HCT116 (cell line): ENCODE measurements at regions not wholly inside any gene's neighbourhood (a gene's known extent, or its start where the extent isn't known, plus 50 kb on each side); places are given as distances from the start of the nearest gene placed in this dataset.

Experiments used
- ATAC-seq: fragments of 200-7000 bp; cut with Tn5 transposase; 2 replicates; pipeline ENCODE4 v1.9.1; 2020; ENCODE audit warnings: mild to moderate bottlenecking, moderate library complexity
- BruUV-seq: library from RNA; stranded (reverse); fragments of 400-500 nt; replicated peaks from 2 replicates; lab custom pipeline; 2021; lab: Mats Ljungman, UMichigan
- CTCF ChIA-PET: fragments of 300-600 bp; sonication (Branson Sonifier 250); formaldehyde crosslinking; loops from one replicate; lab custom pipeline; 2021; ENCODE audit warnings: antibody characterized with exemption; lab: Charles Lee
- POLR2A ChIA-PET: fragments of 300-600, 350-600 bp; sonication (Branson Sonifier 250); formaldehyde crosslinking; loops from one replicate; lab custom pipeline; 2021; ENCODE audit warnings: antibody characterized with exemption; lab: Charles Lee
- RAD21 ChIA-PET, 2 experiments: fragments of 300-600 bp; sonication (Branson Sonifier 250); formaldehyde crosslinking; loops; one replicate each; lab custom pipeline; 2023; ENCODE audit warnings: low total read pairs in 2 of 2; ENCODE audit not compliant: uncharacterized antibody in 2 of 2, unreplicated experiment in 2 of 2, low non-redundant PET in 1 of 2; lab: Charles Lee
- DNase-seq: peaks from one replicate; pipeline ENCODE4 v3.0.0-alpha.2; 2010; ENCODE audit warnings: low read depth, low spot score
- H2AFZ ChIP-seq: fragments of 200-600 bp; shearing (Covaris generic), sonication (generic); 2 replicates; pipeline ENCODE4 v1.6.1; 2017; ENCODE audit warnings: low read depth, mixed run types, mixed read lengths, antibody characterized with exemption, low read length; ENCODE audit not compliant: poor library complexity, severe bottlenecking
- H3K27ac ChIP-seq: 2 replicates; pipeline ENCODE4 v1.5.1; 2012; ENCODE audit warnings: low read depth, low read length
- H3K27me3 ChIP-seq: fragments of 200-600 bp; sonication (generic); 2 replicates; pipeline ENCODE4 v1.6.1; 2016; ENCODE audit warnings: mixed run types, low read length, mixed read lengths; ENCODE audit not compliant: insufficient read depth
- H3K36me3 ChIP-seq, 2 experiments: fragments of 200-500 bp in 1 of 2; fragments of 200-600 bp in 1 of 2; sonication (Bioruptor generic) in 1 of 2; sonication (generic) in 1 of 2; 2 replicates each; pipeline versions ENCODE4 v1.5.1 to v1.6.1; 2014 to 2016; ENCODE audit warnings: low read length in 2 of 2, inconsistent platforms in 1 of 2, mixed read lengths in 1 of 2, mixed run types in 1 of 2; ENCODE audit not compliant: insufficient read depth in 2 of 2, control insufficient read depth in 1 of 2
- H3K4me1 ChIP-seq, 2 experiments: fragments of 200-600 bp in 1 of 2; sonication (generic) in 1 of 2; 2 replicates each; pipeline versions ENCODE4 v1.5.1 to v1.6.1; 2012 to 2017; ENCODE audit warnings: low read length in 2 of 2, inconsistent platforms in 1 of 2, mild to moderate bottlenecking in 1 of 2, mixed read lengths in 1 of 2, mixed run types in 1 of 2, moderate library complexity in 1 of 2; ENCODE audit not compliant: insufficient read depth in 2 of 2, control insufficient read depth in 1 of 2
- H3K4me2 ChIP-seq: fragments of 200-600 bp; sonication (generic); 2 replicates; pipeline ENCODE4 v1.6.1; 2017; ENCODE audit warnings: mixed run types, low read length, mixed read lengths
- H3K4me3 ChIP-seq, 2 experiments: fragments of 200-600 bp in 1 of 2; sonication (generic) in 1 of 2; replicated peaks in 1 of 2; 2 replicates each; pipeline ENCODE4 v1.5.1; 2011 to 2016; ENCODE audit warnings: low read length in 2 of 2, control low read depth in 1 of 2, low read depth in 1 of 2, mild to moderate bottlenecking in 1 of 2, mixed read lengths in 1 of 2, mixed run types in 1 of 2
- H3K79me2 ChIP-seq: fragments of 200-600 bp; sonication (generic); 2 replicates; pipeline ENCODE4 v1.6.1; 2017; ENCODE audit warnings: mild to moderate bottlenecking, mixed run types, low read length, moderate library complexity, mixed read lengths; ENCODE audit not compliant: insufficient read depth
- H3K9ac ChIP-seq: fragments of 200-600 bp; sonication (generic); 2 replicates; pipeline ENCODE4 v1.6.1; 2016; ENCODE audit warnings: low read length, mixed read lengths
- H3K9me2 ChIP-seq: fragments of 200-600 bp; sonication (generic), shearing (Covaris generic); 2 replicates; pipeline ENCODE4 v1.6.1; 2017; ENCODE audit warnings: mixed run types, mild to moderate bottlenecking, moderate library complexity; ENCODE audit not compliant: insufficient read depth
- H3K9me3 ChIP-seq, 2 experiments: fragments of 200-500 bp in 1 of 2; fragments of 200-600 bp in 1 of 2; sonication (Bioruptor generic) in 1 of 2; sonication (generic) in 1 of 2; 2 replicates each; pipeline ENCODE4 v1.6.1; 2014 to 2017; ENCODE audit warnings: low read length in 2 of 2, mixed read lengths in 2 of 2, inconsistent platforms in 1 of 2, low read depth in 1 of 2, mild to moderate bottlenecking in 1 of 2, mixed run types in 1 of 2, moderate library complexity in 1 of 2; ENCODE audit not compliant: control insufficient read depth in 1 of 2, insufficient read depth in 1 of 2
- H4K20me1 ChIP-seq: fragments of 200-600 bp; sonication (generic), shearing (Covaris generic); 2 replicates; pipeline ENCODE4 v1.6.1; 2017; ENCODE audit warnings: mixed run types, mild to moderate bottlenecking, moderate library complexity; ENCODE audit not compliant: insufficient read depth
- CBX3 ChIP-seq: IDR thresholded peaks from 2 replicates; pipeline ENCODE4 v1.6.1; 2012; ENCODE audit warnings: low read depth
- CEBPB ChIP-seq: IDR thresholded peaks from 2 replicates; pipeline ENCODE4 v1.6.1; 2012; ENCODE audit warnings: low read depth
- EGR1 ChIP-seq: IDR thresholded peaks from 2 replicates; pipeline ENCODE4 v1.6.1; 2012; ENCODE audit warnings: low read depth
- ELF1 ChIP-seq: IDR thresholded peaks from 2 replicates; pipeline ENCODE4 v1.6.1; 2012; ENCODE audit warnings: low read depth, borderline replicate concordance
- EZH2 ChIP-seq: fragments of 200-600 bp; sonication (generic); IDR thresholded peaks from 2 replicates; pipeline ENCODE4 v1.6.1; 2017; ENCODE audit warnings: antibody characterized with exemption, mixed run types
- FOSL1 ChIP-seq: IDR thresholded peaks from 2 replicates; pipeline ENCODE4 v1.6.1; 2012; ENCODE audit warnings: low read depth
- JUND ChIP-seq: IDR thresholded peaks from 2 replicates; pipeline ENCODE4 v1.6.1; 2012
- POLR2AphosphoS5 ChIP-seq: IDR thresholded peaks from 2 replicates; pipeline ENCODE4 v1.6.1; 2011; ENCODE audit warnings: mild to moderate bottlenecking, low read depth, low read length, moderate library complexity
- RAD21 ChIP-seq: IDR thresholded peaks from 2 replicates; pipeline ENCODE4 v1.6.1; 2012; ENCODE audit warnings: low read depth, mild to moderate bottlenecking
- SIN3A ChIP-seq: IDR thresholded peaks from 2 replicates; pipeline ENCODE4 v1.6.1; 2012; ENCODE audit warnings: low read depth
- SRF ChIP-seq: IDR thresholded peaks from 2 replicates; pipeline ENCODE4 v1.6.1; 2012; ENCODE audit warnings: low read depth
- TCF7L2 ChIP-seq: IDR thresholded peaks from 2 replicates; pipeline ENCODE4 v1.7.0; 2011; ENCODE audit warnings: borderline replicate concordance, inconsistent platforms; ENCODE audit not compliant: insufficient read depth, insufficient read length; ENCODE audit errors: extremely low read depth
- YY1 ChIP-seq: IDR thresholded peaks from 2 replicates; pipeline ENCODE4 v1.6.1; 2011; ENCODE audit warnings: low read length, low read depth, moderate library complexity, mild to moderate bottlenecking; ENCODE audit not compliant: insufficient replicate concordance; ENCODE audit errors: extremely low read depth
- ZFX ChIP-seq: fragments of 450-650 bp; IDR thresholded peaks from 2 replicates; pipeline ENCODE4 v1.6.1; 2017
- intact Hi-C: fragments of 100-400 bp; cut with micrococcal nuclease; formaldehyde crosslinking; loops from 2 replicates; pipeline ENCODE4 v1.10.0; 2022
- TF ChIP-seq, protein P1 (sequence below): IDR thresholded peaks from 2 replicates; pipeline ENCODE4 v1.6.1; 2011; ENCODE audit warnings: mild to moderate bottlenecking, low read length, moderate library complexity; ENCODE audit not compliant: insufficient replicate concordance; ENCODE audit errors: extremely low read depth
- TF ChIP-seq, protein P2 (sequence below): IDR thresholded peaks from 2 replicates; pipeline ENCODE4 v1.6.1; 2012; ENCODE audit warnings: low read depth

DNA sequence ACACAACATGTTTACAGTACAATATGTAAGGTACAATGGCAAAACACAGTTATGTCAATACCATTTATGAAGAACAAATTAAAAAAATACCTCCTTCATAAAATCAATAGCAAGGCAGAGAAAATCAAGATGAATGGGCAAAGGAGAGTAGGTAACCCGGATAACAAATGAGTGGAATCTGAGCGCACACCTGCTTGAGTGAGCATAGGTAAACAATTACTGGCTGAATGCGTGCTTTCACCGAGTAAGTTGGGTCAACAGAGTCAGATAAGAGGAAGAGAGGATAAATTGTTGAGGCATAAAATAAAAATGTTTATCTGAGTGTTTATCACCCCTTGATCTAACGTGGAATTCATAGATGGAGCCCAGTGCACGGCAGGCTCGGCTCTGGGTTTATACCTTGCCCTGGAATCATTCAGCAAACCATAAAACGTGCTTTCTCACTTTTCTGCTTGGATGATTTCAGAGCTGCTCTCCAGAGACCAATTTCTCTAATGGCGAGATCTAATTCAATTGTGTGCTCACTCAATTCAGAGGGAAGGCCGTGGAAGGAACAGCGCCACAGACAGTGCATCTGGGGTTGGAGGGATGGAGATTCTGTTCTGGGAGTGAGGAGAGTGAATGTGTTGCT is 224.8 kb upstream of the MAP3K7 start:
- no peak overlapping the region for H3K27ac ChIP-seq
- no TSS peak for BruUV-seq
- intact Hi-C loops, result no loop called here
- no peaks in the 10 kb centered on the region for H3K9me3 ChIP-seq
- H3K27me3 ChIP-seq, result no peaks in the 10 kb centered on the region; the same call in none of the 2 replicates
- no peak for TF ChIP-seq POLR2AphosphoS5
- no peak for TF ChIP-seq RAD21
- TF ChIP-seq EZH2, result no peak
- TF ChIP-seq JUND, result no peak
- no peak for TF ChIP-seq TCF7L2
- no peak for TF ChIP-seq SRF
- no peak for TF ChIP-seq YY1
- no peak for TF ChIP-seq ZFX
- TF ChIP-seq SIN3A, result no peak
- no peak for TF ChIP-seq EGR1
- ChIA-PET POLR2A (no interaction called here), RAD21 (no interaction called here), CTCF (no interaction called here)
- no peaks in the 10 kb centered on the region for H3K4me1 ChIP-seq
- H3K79me2 ChIP-seq, result no peaks in the 10 kb centered on the region
- no peak overlapping the region for H3K9ac ChIP-seq
- no peak overlapping the region for H3K4me3 ChIP-seq
- H2AFZ ChIP-seq, result no peak overlapping the region
- no peaks in the 10 kb centered on the region for H4K20me1 ChIP-seq
- H3K9me2 ChIP-seq, result no peaks in the 10 kb centered on the region
- H3K36me3 ChIP-seq, result no peaks in the 10 kb centered on the region
- no peak for ATAC-seq
- DNase-seq, result no peak
- H3K4me2 ChIP-seq, result no peak overlapping the region

DNA sequence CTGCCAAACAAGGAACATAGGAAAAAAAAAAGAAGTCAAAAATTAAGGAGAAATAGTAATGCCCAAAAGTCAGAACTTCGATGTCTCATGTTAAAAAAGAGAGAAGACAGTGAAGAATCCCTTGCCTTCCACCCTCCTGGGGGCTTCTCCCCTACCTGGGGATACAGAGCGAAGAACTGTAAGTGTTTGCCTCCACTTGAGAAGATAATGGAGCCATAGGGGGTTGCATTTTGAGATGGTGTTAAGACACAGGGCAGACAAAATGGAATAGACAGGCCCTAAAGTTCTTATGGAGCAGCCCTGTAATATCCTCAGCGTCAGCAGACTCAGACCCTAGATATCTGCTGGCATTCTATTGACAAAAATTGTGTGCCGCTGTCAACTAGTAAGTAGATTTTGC is 222.2 kb upstream of the MAP3K7 start:
- no TSS peak for BruUV-seq
- CTCF ChIA-PET, result no interaction called here
- TF ChIP-seq, protein P1, sequence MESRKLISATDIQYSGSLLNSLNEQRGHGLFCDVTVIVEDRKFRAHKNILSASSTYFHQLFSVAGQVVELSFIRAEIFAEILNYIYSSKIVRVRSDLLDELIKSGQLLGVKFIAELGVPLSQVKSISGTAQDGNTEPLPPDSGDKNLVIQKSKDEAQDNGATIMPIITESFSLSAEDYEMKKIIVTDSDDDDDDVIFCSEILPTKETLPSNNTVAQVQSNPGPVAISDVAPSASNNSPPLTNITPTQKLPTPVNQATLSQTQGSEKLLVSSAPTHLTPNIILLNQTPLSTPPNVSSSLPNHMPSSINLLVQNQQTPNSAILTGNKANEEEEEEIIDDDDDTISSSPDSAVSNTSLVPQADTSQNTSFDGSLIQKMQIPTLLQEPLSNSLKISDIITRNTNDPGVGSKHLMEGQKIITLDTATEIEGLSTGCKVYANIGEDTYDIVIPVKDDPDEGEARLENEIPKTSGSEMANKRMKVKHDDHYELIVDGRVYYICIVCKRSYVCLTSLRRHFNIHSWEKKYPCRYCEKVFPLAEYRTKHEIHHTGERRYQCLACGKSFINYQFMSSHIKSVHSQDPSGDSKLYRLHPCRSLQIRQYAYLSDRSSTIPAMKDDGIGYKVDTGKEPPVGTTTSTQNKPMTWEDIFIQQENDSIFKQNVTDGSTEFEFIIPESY, result no peak
- TF ChIP-seq ELF1 (no peak), POLR2AphosphoS5 (no peak), RAD21 (no peak), YY1 (no peak), CEBPB (no peak), FOSL1 (no peak), TCF7L2 (no peak), EGR1 (no peak), CBX3 (no peak)
- TF ChIP-seq, protein P2, sequence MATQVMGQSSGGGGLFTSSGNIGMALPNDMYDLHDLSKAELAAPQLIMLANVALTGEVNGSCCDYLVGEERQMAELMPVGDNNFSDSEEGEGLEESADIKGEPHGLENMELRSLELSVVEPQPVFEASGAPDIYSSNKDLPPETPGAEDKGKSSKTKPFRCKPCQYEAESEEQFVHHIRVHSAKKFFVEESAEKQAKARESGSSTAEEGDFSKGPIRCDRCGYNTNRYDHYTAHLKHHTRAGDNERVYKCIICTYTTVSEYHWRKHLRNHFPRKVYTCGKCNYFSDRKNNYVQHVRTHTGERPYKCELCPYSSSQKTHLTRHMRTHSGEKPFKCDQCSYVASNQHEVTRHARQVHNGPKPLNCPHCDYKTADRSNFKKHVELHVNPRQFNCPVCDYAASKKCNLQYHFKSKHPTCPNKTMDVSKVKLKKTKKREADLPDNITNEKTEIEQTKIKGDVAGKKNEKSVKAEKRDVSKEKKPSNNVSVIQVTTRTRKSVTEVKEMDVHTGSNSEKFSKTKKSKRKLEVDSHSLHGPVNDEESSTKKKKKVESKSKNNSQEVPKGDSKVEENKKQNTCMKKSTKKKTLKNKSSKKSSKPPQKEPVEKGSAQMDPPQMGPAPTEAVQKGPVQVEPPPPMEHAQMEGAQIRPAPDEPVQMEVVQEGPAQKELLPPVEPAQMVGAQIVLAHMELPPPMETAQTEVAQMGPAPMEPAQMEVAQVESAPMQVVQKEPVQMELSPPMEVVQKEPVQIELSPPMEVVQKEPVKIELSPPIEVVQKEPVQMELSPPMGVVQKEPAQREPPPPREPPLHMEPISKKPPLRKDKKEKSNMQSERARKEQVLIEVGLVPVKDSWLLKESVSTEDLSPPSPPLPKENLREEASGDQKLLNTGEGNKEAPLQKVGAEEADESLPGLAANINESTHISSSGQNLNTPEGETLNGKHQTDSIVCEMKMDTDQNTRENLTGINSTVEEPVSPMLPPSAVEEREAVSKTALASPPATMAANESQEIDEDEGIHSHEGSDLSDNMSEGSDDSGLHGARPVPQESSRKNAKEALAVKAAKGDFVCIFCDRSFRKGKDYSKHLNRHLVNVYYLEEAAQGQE, result no peak

More for the DNA sequence above, 222.2 kb upstream of the MAP3K7 start:
- Histone ChIP-seq H3K9ac (no peak overlapping the region), H2AFZ (no peak overlapping the region), H3K4me1 (no peaks in the 10 kb centered on the region), H3K4me2 (no peak overlapping the region), H3K27ac (no peak overlapping the region), H3K4me3 (no peak overlapping the region), H3K36me3 (no peaks in the 10 kb centered on the region), H4K20me1 (no peaks in the 10 kb centered on the region), H3K9me3 (no peaks in the 10 kb centered on the region), H3K9me2 (no peaks in the 10 kb centered on the region), H3K27me3 (no peaks in the 10 kb centered on the region; the same call in none of the 2 replicates), H3K79me2 (no peaks in the 10 kb centered on the region)
- ATAC-seq, result no peak
- DNase-seq, result no peak
- intact Hi-C loops, result no loop called here
- ChIA-PET RAD21 (no interaction called here), POLR2A (no interaction called here)
